Activated CD4-positive, alpha-beta T cell treated with anti-CD3 and anti-CD28 coated beads, Interleukin-10, Interleukin-2, amounts not matched to agents 100 ng/mL and 50 ng/mL, durations not matched to agents 16 hours and 8 hours (primary cell): ENCODE measurements at regions not wholly inside any gene's neighbourhood (a gene's known extent, or its start where the extent isn't known, plus 50 kb on each side); places are given as distances from the start of the nearest gene placed in this dataset.
A peak's percentile ranks its signal among the peaks of the same experiment; 100 is the strongest.
"Not testable (repeated sequence)": the region's sequence is repeated elsewhere in the genome, so short reads cannot be mapped to it uniquely, and the experiment has no call there.

ENCODE experiments used
- DNase-seq: peaks from one replicate; pipeline ENCODE4 v3.0.0-alpha.2; 2020

GRCh38 chr3:8317661-8318649, 183.7 kb upstream of the LMCD1 start:
- DNase-seq, result no peak

GRCh38 chr3:8319935-8320634, 181.5 kb upstream of the LMCD1 start:
- DNase-seq, result peak; percentile 31

GRCh38 chr3:8320711-8321458, 180.7 kb upstream of the LMCD1 start:
- DNase-seq, result no peak

GRCh38 chr3:8324747-8325146, 176.9 kb upstream of the LMCD1 start:
- DNase-seq, result peak; percentile 26

GRCh38 chr3:8325306-8325705, 176.3 kb upstream of the LMCD1 start:
- no peak for DNase-seq

GRCh38 chr3:8325833-8326232, 175.8 kb upstream of the LMCD1 start:
- DNase-seq, result not testable (repeated sequence)

GRCh38 chr3:8327739-8328138, 173.9 kb upstream of the LMCD1 start:
- no peak for DNase-seq

GRCh38 chr3:8328967-8329366, 172.7 kb upstream of the LMCD1 start:
- DNase-seq, result no peak

GRCh38 chr3:8329598-8329997, 172.0 kb upstream of the LMCD1 start:
- DNase-seq, result no peak

GRCh38 chr3:8336456-8336855, 165.2 kb upstream of the LMCD1 start:
- DNase-seq, result no peak

- DNase-seq, result no peak
Measured at GRCh38 chr3:8338424-8338823, 163.2 kb upstream of the LMCD1 start.

- DNase-seq, result no peak
Measured at GRCh38 chr3:8341821-8342247, 159.8 kb upstream of the LMCD1 start.

GRCh38 chr3:8343058-8343457, 158.6 kb upstream of the LMCD1 start:
- no peak for DNase-seq

GRCh38 chr3:8345398-8345797, 156.2 kb upstream of the LMCD1 start:
- DNase-seq, result no peak

GRCh38 chr3:8348076-8348475, 153.5 kb upstream of the LMCD1 start:
- DNase-seq, result no peak

- DNase-seq, result no peak
Measured at GRCh38 chr3:8352475-8352874, 149.1 kb upstream of the LMCD1 start.

- DNase-seq, result no peak
Measured at GRCh38 chr3:8353364-8353763, 148.3 kb upstream of the LMCD1 start.

GRCh38 chr3:8355346-8355745, 146.3 kb upstream of the LMCD1 start:
- DNase-seq, result no peak

GRCh38 chr3:8356066-8356465, 145.6 kb upstream of the LMCD1 start:
- not testable (repeated sequence) for DNase-seq

GRCh38 chr3:8357859-8358258, 143.8 kb upstream of the LMCD1 start:
- no peak for DNase-seq

- no peak for DNase-seq
Measured at GRCh38 chr3:8359133-8359532, 142.5 kb upstream of the LMCD1 start.

GRCh38 chr3:8363200-8363599, 138.4 kb upstream of the LMCD1 start:
- DNase-seq, result no peak

GRCh38 chr3:8365541-8365940, 136.1 kb upstream of the LMCD1 start:
- no peak for DNase-seq
